ENCODE measurements at regions not wholly inside any gene's neighbourhood (a gene's known extent, or its start where the extent isn't known, plus 50 kb on each side); places are given as distances from the start of the nearest gene placed in this dataset.

GRCh38 chr3:177578488-177578887, 381.2 kb upstream of the TBL1XR1 start:
- DNase-seq: no peak
- WGBS, 4 donors: 77 to 91% (median 85%) methylated on average over 6 of the region's 6 CpGs
- TF ChIP-seq POLR2A (IDR thresholded peaks at IDR 0.05) (no peak), CTCF (IDR thresholded peaks at IDR 0.05) (no peak)
- Histone ChIP-seq H3K27ac (no peak overlapping the region), H3K4me1 (replicated peaks in 1 of 2) (no peaks in the 10 kb centered on the region), H3K27me3 (no peaks in the 10 kb centered on the region), H3K36me3 (replicated peaks in 1 of 2) (no peaks in the 10 kb centered on the region), H3K4me3 (no peak overlapping the region), H3K9me3 (replicated peaks in 1 of 3) (no peaks in the 10 kb centered on the region)
- intact Hi-C loops (cut with DNase I): no loop called here

- Histone ChIP-seq H3K4me3 (no peak overlapping the region), H3K27me3 (no peaks in the 10 kb centered on the region), H3K9me3 (replicated peaks in 1 of 3) (no peaks in the 10 kb centered on the region), H3K27ac (no peak overlapping the region), H3K36me3 (replicated peaks in 1 of 2) (no peaks in the 10 kb centered on the region), H3K4me1 (replicated peaks in 1 of 2) (no peaks in the 10 kb centered on the region)
- intact Hi-C loops (cut with DNase I): no loop called here
- TF ChIP-seq POLR2A (IDR thresholded peaks at IDR 0.05) (no peak), CTCF (IDR thresholded peaks at IDR 0.05) (no peak)
- no peak for DNase-seq
- WGBS, 4 donors: 91 to 98% (median 95%) methylated on average over 4 of the region's 4 CpGs
Observed at GRCh38 chr3:177579419-177579818, 382.1 kb upstream of the TBL1XR1 start.

GRCh38 chr3:177580437-177580836, 383.2 kb upstream of the TBL1XR1 start:
- no peak for TF ChIP-seq POLR2A (IDR thresholded peaks at IDR 0.05)
- no peak for TF ChIP-seq CTCF (IDR thresholded peaks at IDR 0.05)
- H3K27me3 ChIP-seq: no peaks in the 10 kb centered on the region
- no peaks in the 10 kb centered on the region for H3K36me3 ChIP-seq (replicated peaks in 1 of 2)
- WGBS, 4 donors: 79 to 87% (median 81%) methylated on average over 2 of the region's 2 CpGs
- no peak for DNase-seq
- intact Hi-C loops (cut with DNase I): no loop called here
- no peak overlapping the region for H3K27ac ChIP-seq
- H3K4me3 ChIP-seq: no peak overlapping the region
- no peaks in the 10 kb centered on the region for H3K9me3 ChIP-seq (replicated peaks in 1 of 3)
- H3K4me1 ChIP-seq (replicated peaks in 1 of 2): no peaks in the 10 kb centered on the region

GRCh38 chr3:177585271-177585670, 388.0 kb upstream of the TBL1XR1 start:
- Histone ChIP-seq H3K4me3 (no peak overlapping the region), H3K4me1 (replicated peaks in 1 of 2) (peaks cover 6 to 8% of the 10 kb centered on the region in 2 donors), H3K36me3 (replicated peaks in 1 of 2) (no peaks in the 10 kb centered on the region), H3K9me3 (replicated peaks in 1 of 3) (no peaks in the 10 kb centered on the region), H3K27me3 (no peaks in the 10 kb centered on the region), H3K27ac (no peak overlapping the region)
- DNase-seq: no peak
- intact Hi-C loops (cut with DNase I): no loop called here
- WGBS, 4 donors: 38 to 69% (median 57%) methylated on average over 3 of the region's 3 CpGs
- TF ChIP-seq CTCF (IDR thresholded peaks at IDR 0.05) (no peak), POLR2A (IDR thresholded peaks at IDR 0.05) (no peak)

Measured in adrenal gland (tissue), 9 donors.